GM19468 (cell line): ENCODE measurements at regions not wholly inside any gene's neighbourhood (a gene's known extent, or its start where the extent isn't known, plus 50 kb on each side); places are given as distances from the start of the nearest gene placed in this dataset.
A peak's percentile ranks its signal among the peaks of the same experiment; 100 is the strongest.

Experiments used
- ATAC-seq: cut with Tn5 transposase; IDR thresholded peaks from one replicate; pipeline ENCODE4 v1.9.1; 2021; ENCODE audit warnings: mild to moderate bottlenecking, moderate library complexity, moderate number of reproducible peaks; ENCODE audit not compliant: unreplicated experiment; ENCODE audit errors: extremely low read depth

DNA sequence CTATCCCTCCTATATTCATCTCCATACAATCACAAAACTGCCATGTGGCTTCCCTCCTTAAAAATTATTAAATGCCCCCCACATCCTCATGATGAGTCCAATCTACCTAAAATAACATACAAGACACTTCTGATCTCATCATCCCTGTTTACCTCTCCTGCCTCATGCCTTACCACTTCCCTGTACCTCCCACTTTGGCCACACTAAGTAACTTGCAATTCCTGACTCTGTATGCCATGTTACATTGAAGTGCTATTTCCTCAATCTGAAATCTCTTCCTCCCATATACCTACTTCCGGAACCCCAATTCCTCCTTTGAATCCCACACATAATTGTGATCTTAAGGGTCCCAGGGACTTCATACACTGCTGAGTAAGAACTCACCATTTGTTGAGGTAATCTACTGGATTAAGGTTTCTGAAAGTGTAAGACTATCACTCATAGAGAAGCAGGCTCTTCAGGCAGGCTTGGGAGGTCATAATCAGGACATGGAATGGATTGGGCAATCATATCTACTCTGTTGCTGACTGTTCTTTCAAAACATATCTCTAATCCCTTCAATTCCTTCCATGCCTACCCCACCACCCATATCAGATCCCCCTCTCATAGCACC is 117.6 kb upstream of the PLEKHG7 start:
- ATAC-seq: no peak

DNA sequence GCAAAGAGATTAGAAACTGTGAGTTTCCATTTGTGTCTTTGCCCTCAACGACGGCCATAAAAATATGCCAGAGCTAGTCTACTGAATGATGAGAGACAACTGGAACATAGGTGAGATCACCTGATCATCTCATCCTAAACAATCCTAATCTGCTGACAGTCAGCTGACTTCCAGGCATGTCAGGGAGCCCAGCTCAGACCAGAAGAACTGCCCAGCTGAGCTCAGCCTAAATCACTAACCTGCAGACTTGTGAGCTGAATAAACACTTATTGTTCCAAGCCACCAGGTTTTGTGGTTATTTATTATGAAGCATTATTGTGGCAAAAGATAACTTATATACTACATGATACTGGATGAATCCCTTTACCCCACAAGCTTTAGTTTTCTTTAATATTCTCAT is 118.9 kb upstream of the PLEKHG7 start:
- ATAC-seq: no peak

DNA sequence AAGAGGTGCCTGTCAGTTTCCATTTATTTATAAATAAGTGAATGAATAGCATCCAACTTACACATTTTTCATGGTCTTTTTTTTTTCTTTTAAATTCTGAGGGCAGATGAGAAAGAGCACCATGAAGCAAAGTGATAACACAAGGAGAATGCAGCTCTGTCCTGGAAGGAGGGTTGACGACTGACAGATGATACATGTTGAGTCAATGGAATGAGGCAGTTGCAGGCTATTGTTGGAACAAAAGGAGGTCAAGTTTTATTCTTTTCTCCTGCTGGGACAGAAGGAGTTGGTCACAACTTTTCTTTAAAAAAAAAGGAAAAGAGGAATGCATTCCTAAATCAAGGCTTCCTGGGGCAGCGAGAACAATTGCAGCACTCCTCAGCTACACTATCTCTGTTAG is 119.9 kb upstream of the PLEKHG7 start:
- ATAC-seq: no peak

DNA sequence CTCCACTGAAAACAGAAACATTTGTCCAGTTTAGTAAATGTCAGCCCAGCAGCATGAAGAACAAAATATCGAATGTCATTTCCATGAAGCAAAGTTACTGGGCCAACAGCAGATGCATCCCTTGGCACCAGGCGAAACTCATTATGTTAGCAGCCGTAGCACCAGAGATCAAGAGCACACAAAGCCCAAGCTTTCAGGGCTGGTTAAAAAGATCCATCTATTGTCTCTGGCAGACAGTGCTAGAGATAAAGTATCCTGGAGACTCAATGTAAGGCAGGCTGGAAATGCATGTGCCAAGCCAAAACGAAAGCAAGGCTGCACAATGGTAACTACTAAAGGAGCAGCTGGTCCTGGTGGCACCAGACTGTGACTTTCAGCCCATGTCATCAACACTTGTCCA is 120.3 kb upstream of the PLEKHG7 start:
- ATAC-seq: no peak

DNA sequence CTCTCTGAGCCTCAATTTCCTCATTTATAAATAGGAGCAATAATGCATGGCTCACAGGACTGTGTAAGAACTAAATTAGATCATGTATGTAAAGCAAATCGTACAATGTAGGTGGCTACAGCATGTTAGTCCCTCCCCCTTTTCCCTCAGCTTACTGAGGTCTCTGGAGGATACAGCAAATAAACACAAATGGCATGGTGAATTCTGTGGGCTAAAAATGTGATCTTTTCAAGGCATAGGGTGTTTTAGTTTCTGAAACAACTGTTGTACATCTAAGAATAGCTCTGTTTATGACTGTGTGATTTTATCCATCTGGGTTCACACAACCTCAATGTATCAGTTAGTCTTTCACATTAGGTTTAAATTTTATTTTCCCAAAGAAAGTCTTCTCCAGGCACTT is 121.2 kb upstream of the PLEKHG7 start:
- ATAC-seq: no peak

DNA sequence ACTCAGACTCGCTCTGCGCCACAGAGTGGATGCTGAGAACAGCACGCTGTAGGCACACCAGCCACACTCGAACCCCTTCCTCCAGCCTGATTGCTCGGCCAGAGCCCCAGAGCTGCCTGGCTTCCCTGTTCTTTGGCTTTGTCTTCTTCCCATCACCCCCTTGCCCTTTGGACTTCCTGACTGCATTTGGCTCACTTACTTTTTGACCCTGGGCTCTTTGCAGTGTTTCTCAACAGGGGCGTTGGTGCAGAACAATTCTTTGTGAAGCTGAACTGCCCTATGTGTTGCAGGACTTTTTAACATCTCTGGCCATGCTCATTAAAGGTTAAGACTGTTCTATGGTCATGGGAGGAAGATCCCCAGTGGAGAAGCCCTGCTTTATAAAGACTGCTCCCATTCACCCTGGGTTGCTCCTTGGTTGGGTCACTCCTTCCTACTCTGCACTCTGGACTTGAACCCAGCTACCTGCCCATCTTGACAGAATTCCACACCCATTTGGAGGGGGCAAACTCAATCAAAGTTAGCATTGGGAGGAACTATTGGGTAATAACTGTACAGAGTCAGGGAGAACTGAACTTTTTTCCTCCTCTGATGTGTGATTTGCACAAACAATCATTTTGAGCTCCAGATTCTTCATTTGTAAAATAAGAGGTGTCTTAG is 127.7 kb upstream of the PLEKHG7 start:
- no peak for ATAC-seq

DNA sequence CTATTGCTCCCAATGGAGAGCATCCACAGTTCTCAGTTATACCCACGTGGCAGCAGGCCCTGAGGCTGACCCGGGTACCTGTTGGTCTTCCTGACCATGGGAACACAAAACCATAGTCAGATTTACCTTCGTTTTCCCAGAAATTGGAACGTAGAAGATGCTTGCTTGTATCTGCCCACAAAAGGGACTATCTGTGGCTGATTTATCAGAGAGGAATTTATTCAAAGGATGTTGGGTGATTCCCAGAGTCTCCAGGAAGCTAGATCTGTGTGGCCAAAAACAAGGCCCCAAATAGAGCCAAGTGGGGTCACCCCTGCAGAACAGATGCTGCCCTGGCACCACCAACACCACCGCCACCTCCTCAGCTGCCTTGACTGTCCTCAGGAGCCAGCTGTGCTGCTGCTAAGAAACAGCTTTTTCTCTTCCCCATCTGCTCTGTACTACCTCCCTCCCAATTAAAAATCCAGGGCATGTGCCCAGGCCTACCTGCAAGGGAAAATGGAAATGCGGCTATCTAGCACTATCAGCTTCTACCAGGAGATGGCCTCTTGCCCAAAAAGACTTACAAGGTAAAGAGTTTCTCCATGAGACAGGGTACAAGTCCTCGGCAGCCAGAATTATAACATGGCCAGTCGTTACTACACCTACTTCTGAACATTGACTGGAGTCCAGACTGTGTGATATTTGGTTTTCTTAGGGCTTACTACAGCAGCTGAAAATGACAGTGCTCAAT is 128.6 kb upstream of the PLEKHG7 start:
- no peak for ATAC-seq

DNA sequence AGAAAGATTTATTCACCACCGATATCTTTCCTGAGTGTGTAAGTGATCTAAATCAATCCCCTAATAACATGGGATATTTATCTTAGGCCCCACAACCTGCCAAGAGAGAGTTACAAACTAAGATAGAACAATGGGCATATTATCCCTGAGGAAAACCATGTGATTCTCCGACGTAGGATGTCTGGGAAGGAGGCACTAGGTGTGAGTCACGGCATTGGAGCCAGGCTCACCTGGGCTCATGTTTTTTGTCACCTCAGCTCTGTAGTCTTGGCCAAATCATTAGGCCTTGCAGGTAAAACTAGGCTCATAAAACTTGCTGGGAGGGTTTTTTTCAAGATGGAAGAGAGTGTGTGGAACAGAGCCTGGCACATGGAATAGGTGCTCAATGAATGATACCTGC is 129.7 kb upstream of the PLEKHG7 start:
- ATAC-seq: no peak

DNA sequence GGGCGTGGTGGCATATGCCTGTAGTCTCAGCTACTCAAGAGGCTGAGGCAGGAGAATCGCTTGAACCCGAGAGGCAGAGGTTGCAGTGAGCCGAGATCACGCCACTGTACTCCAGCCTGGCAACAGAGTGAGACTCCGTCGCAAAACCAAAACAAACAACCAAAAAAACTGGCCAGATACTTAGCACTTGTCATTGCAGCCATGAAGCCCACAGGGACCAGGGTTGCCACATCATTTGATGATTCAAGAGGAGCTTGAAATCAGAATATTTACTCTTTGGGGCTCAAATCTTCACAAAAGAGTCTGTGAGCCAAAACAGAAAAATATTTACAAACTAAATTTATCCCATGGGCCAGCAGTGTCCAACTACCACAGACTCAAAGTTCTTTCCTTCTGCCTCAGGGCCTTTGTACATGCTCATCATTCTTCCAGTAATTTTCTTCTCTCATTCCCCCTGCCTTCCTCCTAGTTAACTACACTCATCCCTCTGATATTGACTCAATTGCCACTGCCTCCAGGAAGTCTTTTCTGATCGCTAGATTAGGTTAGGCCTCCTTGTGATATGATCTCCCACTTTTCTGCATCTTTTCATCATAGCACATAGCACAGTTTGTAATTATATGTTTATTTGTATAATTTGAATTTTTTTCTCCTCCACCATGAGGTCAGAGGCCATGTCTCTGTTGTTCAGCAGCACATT is 130.8 kb upstream of the PLEKHG7 start:
- no peak for ATAC-seq

DNA sequence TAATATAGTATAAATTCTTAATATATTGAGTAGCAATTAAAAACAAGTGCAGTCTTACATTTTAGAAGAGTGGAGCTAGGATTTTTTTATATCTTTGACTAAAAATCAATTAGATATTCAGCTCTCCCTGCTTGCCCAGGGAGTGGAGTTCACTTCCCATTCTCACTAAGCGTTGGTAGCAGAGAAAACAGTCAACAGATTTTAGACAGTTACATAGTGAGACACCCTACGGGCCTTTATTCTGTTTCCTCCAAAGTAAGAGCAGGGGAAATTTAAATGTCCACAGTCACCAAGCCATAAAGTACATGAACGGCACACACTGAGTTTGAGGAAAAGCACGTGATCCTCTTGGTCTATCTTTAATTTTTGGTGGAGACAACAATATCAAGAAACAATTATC is 131.6 kb upstream of the PLEKHG7 start:
- no peak for ATAC-seq

DNA sequence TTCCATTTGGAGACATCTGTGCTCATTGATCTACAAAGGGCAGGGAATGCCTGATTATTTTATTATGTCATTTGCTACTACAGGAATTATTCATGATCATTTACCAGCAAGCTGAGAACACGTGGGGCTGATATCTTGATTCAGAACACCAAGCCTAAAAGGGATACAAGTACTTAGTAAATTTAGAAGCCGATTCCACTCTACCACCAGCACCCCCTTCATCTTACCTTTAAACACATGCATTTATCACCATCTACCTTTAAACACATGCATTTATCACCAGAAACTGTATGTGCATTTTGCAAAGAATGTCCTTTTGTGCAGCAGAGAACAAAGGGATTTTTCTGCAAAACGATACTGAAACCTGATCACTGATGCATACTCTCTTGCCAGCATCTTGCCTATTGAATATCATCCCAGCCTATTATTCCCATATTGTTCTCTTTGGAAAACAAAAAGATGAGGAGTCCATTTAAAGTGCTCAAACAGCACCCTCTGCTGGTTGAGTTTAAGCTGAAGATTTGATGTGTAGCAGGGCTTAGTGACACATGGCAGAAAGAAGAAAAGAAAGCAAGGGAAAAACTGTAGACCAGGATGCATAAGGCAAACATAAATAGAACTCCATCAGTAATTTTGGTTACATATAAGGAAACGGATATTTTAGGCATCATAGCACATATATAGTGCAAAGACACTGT is 132.6 kb upstream of the PLEKHG7 start:
- ATAC-seq: peak; percentile 74

DNA sequence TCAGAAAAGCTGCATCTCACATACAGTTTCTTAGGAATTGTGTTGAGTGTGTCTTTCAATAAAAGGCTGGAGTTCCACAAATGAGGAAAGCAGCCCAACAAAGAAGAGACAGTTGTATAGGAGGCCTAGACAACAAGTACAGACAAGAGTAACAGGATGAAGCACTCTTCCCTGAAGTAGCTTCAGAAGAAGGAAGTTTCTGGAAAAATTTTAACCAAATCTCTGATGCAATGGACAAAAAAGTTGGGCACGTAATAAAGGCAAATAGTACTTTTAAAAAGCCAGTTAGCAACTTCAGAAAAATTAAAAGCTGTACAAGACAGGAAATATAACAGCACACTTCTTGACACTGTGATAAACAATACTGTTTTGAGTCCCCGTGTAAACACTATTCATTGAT is 134.1 kb upstream of the PLEKHG7 start:
- no peak for ATAC-seq

DNA sequence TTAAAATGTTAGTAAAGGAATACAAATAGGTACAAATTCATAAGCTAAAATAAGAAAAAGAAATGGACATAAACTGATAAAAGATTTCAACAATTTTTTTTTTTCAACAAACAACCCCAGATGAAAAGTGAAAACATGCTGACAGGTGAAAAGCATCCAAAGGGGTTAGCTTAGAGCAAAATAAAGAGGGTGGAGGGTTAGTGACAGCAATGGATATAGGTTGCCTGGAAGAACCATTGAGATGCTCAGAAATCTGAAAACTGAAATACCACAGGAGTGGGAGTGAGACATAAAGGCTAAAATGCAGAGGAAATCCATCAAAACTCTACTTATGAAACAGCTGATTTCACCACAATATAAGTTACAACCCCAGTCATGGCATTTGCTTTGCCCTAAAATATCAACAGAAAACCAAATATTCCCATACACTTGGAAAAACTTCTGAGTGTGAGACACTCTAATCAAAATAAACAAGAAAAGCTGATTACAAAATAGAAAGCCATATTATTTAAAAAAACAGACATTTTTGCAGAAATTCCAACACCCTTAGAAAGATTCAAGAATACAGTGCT is 136.3 kb upstream of the PLEKHG7 start:
- ATAC-seq: no peak

DNA sequence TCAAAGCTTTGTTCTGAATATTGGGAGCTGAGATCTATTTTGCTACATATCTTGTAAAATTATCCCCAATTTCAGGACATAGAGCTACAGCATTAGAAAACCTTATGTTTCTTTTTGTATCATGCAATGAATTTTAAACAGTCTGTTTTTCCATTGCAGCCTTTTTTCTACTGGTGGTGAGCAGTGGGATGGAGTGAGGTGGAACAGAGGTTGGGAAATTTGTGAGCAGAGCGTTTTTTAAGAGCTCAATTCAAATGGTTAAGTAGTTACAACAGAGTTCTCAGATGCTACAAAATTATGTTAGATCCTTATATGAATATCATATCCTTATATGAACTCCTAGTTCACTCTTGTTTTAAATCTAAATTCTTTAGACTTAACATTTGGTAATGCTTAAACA is 139.0 kb upstream of the PLEKHG7 start:
- ATAC-seq: no peak

DNA sequence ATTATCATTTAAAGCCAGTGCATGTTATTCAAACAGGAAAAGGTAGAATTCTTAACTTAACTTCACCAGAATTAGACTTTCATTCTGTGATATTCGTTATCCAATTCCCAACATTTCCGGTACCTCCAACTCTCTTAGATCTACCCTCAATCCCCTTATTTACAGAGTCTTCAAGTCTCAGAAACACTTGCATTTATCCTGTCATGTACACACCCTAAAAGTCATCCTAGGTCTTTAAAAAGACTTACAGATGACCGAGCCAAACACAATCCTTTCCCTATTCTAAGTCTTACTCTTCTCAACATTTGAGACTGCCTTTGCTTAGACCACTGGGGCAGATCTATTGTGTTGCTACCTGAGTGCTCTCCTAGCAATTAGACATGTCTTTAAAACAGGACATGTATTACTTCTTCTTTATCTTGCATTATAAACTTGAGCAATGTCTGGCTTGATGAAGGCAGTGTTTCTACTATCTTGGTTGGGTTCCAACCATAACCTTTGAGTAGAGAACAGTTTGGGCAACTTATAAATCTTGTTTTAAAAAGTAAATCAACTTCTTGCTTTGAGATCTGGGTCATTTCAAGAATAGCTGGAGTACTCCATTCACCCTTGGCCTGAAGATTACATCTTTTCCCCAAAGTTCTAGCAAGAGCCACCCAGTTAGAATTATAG is 140.6 kb upstream of the PLEKHG7 start:
- ATAC-seq: no peak

DNA sequence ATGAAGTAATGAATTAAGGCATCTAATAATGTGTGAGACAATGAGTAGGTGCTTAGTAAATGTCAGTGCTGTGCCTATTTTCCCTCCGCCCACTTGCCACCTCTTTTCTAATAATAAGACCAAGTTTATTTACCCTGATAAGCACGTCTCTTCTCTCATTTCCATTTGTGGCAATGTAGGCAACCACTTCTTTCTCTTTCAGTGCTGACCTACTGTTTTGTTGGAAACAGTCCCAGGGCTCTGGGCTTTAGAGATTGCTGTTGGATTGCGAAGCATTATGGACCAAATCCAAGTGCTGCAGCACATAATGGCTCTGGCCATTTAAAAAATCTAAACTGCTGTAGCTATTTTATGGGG is 141.3 kb upstream of the PLEKHG7 start:
- no peak for ATAC-seq

DNA sequence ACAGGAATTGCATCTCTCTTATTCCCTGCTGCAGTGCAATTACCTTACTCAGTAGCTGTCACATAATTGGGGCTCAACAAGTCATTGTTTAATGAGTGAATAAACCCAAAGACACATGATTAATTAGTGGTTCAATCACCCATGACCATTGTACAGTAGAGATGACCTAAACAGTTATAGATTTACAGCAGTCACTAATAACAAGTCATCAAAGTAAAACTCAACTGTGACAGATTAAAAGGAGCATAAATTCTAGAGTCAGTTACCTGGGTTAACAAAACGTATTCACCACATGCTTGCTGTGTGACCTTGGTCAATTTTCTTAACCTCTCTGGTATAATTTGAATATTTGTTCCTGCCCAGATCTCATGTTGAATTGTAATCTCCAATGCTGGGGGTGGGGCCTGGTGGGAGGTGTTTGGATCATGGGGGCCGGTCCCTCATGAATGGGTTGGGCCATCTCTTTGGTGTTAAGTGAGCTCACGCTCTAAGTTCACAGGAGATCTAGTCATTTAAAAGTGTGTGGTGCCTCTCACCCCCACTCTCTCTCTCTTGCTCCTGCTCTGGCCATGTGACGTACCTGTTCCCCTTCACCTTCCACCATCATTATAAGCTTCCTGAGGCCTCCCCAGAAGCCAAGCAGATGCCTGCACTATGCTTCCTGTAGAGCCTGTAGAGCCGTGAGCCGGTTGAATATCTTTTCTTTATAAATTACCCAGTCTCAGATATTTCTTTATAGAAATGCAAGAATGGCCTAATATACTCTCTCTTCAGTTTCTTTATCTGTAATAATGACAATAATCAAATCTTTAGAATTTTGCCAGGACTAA is 141.9 kb upstream of the PLEKHG7 start:
- ATAC-seq: no peak

DNA sequence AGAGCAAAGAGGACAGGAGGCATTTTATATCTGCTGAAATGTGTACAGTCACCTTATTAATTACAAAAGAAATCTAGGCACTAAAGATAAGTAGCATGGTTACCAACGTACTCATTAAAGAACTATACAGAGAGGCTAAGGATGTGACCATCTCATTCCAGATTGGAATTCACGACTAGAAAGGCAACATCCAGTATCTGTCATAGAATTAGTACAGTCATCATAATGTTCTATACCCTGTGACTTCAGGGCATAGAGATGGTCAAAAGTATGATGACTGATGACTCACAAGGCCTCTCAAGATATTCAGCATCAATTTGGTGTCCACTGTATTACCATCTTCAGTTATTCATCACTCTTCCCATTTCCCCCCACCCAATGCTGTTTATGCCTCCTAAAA is 144.0 kb upstream of the PLEKHG7 start:
- no peak for ATAC-seq

DNA sequence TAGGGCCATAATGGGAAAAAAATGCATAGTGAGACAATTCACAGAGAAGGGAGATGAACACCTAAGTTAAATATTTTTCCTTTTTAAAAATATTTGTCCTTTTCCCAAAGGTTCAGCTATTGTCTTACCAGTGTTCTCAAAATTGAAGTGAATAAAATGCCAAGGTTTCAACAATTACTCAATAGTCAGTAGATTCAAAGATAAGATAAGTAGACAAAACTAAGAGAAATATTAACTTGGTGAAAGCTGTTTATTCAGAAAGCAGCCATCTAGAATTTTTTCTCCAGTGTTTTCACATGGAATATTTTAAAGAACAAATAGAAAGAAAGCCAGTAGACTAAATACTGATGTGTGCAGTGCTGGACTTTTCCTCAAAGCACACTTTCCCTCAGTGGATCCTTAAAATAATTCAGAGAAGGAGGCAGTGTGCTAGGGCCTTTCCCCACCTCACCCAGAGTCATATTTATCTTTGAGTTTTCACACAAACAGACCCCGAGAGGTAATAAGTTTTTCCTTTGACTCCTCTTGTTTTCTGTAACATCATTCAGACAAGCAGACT is 144.5 kb upstream of the PLEKHG7 start:
- no peak for ATAC-seq
